HCT116 (cell line): ENCODE measurements at regions not wholly inside any gene's neighbourhood (a gene's known extent, or its start where the extent isn't known, plus 50 kb on each side); places are given as distances from the start of the nearest gene placed in this dataset.

Source experiments
- CEBPB ChIP-seq: IDR thresholded peaks from 2 replicates; pipeline ENCODE4 v1.6.1; 2012; ENCODE audit warnings: low read depth
- CTCF ChIP-seq, 3 experiments: fragments of 200-600 bp in 1 of 3; sonication (generic) in 1 of 3; IDR thresholded peaks in 2 of 3; conservative IDR thresholded peaks in 1 of 3; 2 replicates each; pipeline ENCODE4 v1.5.1; 2012 to 2017; ENCODE audit warnings: low read depth in 2 of 3, low read length in 2 of 3, antibody characterized with exemption in 1 of 3, borderline replicate concordance in 1 of 3, control low read depth in 1 of 3, mild to moderate bottlenecking in 1 of 3, mixed read lengths in 1 of 3, mixed run types in 1 of 3, moderate library complexity in 1 of 3; ENCODE audit not compliant: insufficient read depth in 1 of 3
- EGR1 ChIP-seq: IDR thresholded peaks from 2 replicates; pipeline ENCODE4 v1.6.1; 2012; ENCODE audit warnings: low read depth
- EZH2phosphoT487 ChIP-seq: fragments of 200-600 bp; IDR thresholded peaks from 2 replicates; pipeline ENCODE4 v1.6.1; 2018; ENCODE audit warnings: antibody characterized with exemption, borderline replicate concordance
- JUND ChIP-seq: IDR thresholded peaks from 2 replicates; pipeline ENCODE4 v1.6.1; 2012
- MAX ChIP-seq: IDR thresholded peaks from 2 replicates; pipeline ENCODE4 v1.6.1; 2012
- POLR2AphosphoS5 ChIP-seq: IDR thresholded peaks from 2 replicates; pipeline ENCODE4 v1.6.1; 2011; ENCODE audit warnings: mild to moderate bottlenecking, low read depth, low read length, moderate library complexity
- SP1 ChIP-seq: IDR thresholded peaks from 2 replicates; pipeline ENCODE4 v1.6.1; 2012; ENCODE audit warnings: low read depth
- TCF7L2 ChIP-seq: IDR thresholded peaks from 2 replicates; pipeline ENCODE4 v1.7.0; 2011; ENCODE audit warnings: borderline replicate concordance, inconsistent platforms; ENCODE audit not compliant: insufficient read depth, insufficient read length; ENCODE audit errors: extremely low read depth
- ZFX ChIP-seq: fragments of 450-650 bp; IDR thresholded peaks from 2 replicates; pipeline ENCODE4 v1.6.1; 2017

DNA sequence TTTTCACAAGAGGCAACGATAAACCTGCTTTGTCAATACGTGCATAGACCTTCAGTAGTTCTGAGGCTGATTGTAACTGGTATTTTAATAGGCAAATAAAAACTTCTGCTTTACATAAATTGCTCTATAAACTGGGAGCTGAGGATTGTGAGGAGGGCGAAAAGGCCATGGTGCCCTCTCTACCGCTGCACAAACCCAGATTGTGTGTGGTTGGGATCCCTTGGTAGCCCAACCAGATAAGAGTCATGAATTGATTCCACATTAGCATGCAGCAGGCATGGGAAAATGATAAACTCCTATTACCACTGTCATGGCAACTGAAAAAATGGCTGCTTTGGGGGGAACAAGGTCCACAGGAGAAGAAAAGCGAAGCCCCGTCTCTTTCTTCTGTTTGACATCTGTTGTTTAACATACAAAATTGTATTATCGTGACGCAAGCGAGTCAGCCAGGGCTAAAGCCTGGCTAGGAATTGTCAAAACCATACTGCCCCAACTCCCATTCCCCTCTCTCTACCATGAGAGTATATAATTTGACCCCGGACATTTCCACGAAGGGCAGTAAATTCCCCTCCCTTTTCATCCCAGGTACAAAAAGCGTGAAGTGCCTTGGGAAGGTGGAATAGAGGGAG lies 157.8 kb upstream of the SALL4 start:
- no peak for TF ChIP-seq CTCF (IDR thresholded peaks at IDR 0.05 in 2 of 3, conservative IDR thresholded peaks at IDR 0.05 in 1 of 3; ENCODE audit: borderline replicate concordance in 1 of 3, insufficient read depth in 1 of 3, low read depth in 2 of 3, low read length in 2 of 3)
- no peak for TF ChIP-seq SP1
- no peak for TF ChIP-seq CEBPB
- TF ChIP-seq MAX = no peak
- TF ChIP-seq TCF7L2 = no peak
- no peak for TF ChIP-seq JUND
- no peak for TF ChIP-seq POLR2AphosphoS5
- no peak for TF ChIP-seq EZH2phosphoT487
- no peak for TF ChIP-seq EGR1
- TF ChIP-seq ZFX = no peak
